Thyroid gland (tissue), 4 donors: ENCODE measurements at regions not wholly inside any gene's neighbourhood (a gene's known extent, or its start where the extent isn't known, plus 50 kb on each side); places are given as distances from the start of the nearest gene placed in this dataset.

Source experiments
- DNase-seq, 2 donors: peaks; one replicate each; pipeline ENCODE4 v3.0.0-alpha.2; 2019
- H3K27ac ChIP-seq, 3 donors: fragments of 200-600 bp; sonication (generic); 1 replicate in 2 of 3; 2 replicates in 1 of 3; pipeline ENCODE4 v1.5.1; 2016 to 2019; ENCODE audit warnings: mild to moderate bottlenecking in 1 of 3, moderate library complexity in 1 of 3
- H3K27me3 ChIP-seq: fragments of 200-600 bp; sonication (generic); one replicate; pipeline ENCODE4 v1.5.1; 2019
- H3K36me3 ChIP-seq, 2 donors: fragments of 200-600 bp; sonication (generic); one replicate each; pipeline ENCODE4 v1.5.1; 2016 to 2019
- H3K4me1 ChIP-seq, 2 donors: fragments of 200-600 bp; sonication (generic); one replicate each; pipeline ENCODE4 v1.5.1; 2017 to 2019
- H3K4me3 ChIP-seq, 3 donors: fragments of 200-600 bp; sonication (generic); replicated peaks in 1 of 3; 1 replicate in 2 of 3; 2 replicates in 1 of 3; pipeline ENCODE4 v1.5.1; 2016; ENCODE audit warnings: mild to moderate bottlenecking in 1 of 3
- H3K9me3 ChIP-seq: fragments of 200-600 bp; sonication (generic); one replicate; pipeline ENCODE4 v1.5.1; 2017
- CTCF ChIP-seq, 6 experiments: fragments of 200-600 bp in 3 of 6; fragments of 450-650 bp in 3 of 6; sonication (generic) in 3 of 6; IDR thresholded peaks; one replicate each; pipeline ENCODE4 v1.5.1; 2016 to 2019; ENCODE audit warnings: antibody characterized with exemption in 6 of 6, mild to moderate bottlenecking in 2 of 6, inconsistent platforms in 1 of 6, moderate library complexity in 1 of 6
- POLR2A ChIP-seq, 2 donors: fragments of 450-650 bp; IDR thresholded peaks; one replicate each; pipeline ENCODE4 v1.6.1; 2017; ENCODE audit warnings: antibody characterized with exemption in 2 of 2, mild to moderate bottlenecking in 2 of 2, moderate library complexity in 1 of 2
- WGBS, 2 donors: methylation state at CpG; one replicate each; pipeline ENCODE4 v1.1.5; 2017; 5-methylcytosine and 5-hydroxymethylcytosine counted together
- intact Hi-C: fragments of 100-400 bp; cut with DNase I; formaldehyde crosslinking; loops from one replicate; pipeline ENCODE4 v1.15.1; 2023

GRCh38 chr9:81526587-81526986 is 162.8 kb downstream of the TLE1 start:
- 81 to 83% methylated on average over 2 of the region's 2 CpGs for WGBS, 2 donors
- no peaks in the 10 kb centered on the region for H3K4me1 ChIP-seq
- no peaks in the 10 kb centered on the region for H3K9me3 ChIP-seq
- H3K36me3 ChIP-seq: no peaks in the 10 kb centered on the region
- intact Hi-C loops: no loop called here
- H3K27ac ChIP-seq: no peak overlapping the region
- DNase-seq: no peak
- TF ChIP-seq CTCF (IDR thresholded peaks at IDR 0.05) (no peak), POLR2A (IDR thresholded peaks at IDR 0.05) (no peak)
- no peaks in the 10 kb centered on the region for H3K27me3 ChIP-seq
- H3K4me3 ChIP-seq: no peak overlapping the region

GRCh38 chr9:81522716-81523551 is 166.4 kb downstream of the TLE1 start:
- 63 to 70% methylated on average over 8 of the region's 8 CpGs for WGBS, 2 donors
- peak; percentile 12 to 22 for DNase-seq
- Histone ChIP-seq H3K4me1 (no peaks in the 10 kb centered on the region), H3K9me3 (no peaks in the 10 kb centered on the region), H3K27me3 (no peaks in the 10 kb centered on the region), H3K4me3 (no peak overlapping the region), H3K27ac (no peak overlapping the region), H3K36me3 (no peaks in the 10 kb centered on the region)
- TF ChIP-seq CTCF (IDR thresholded peaks at IDR 0.05): peak in 5 of 6 experiments; percentile 44 to 76 (median 69)
- TF ChIP-seq POLR2A (IDR thresholded peaks at IDR 0.05): no peak
- intact Hi-C loops: loop anchor here (5.0 kb wide), 1 partner anchor 164 kb away; the partner anchor contains the start of gene TLE1

- WGBS, 2 donors: 64 to 69% methylated on average over 3 of the region's 3 CpGs
These were observed 167.5 kb downstream of the TLE1 start for GRCh38 chr9:81521892-81522291.

GRCh38 chr9:81519816-81520495 is 169.4 kb downstream of the TLE1 start:
- H3K36me3 ChIP-seq: no peaks in the 10 kb centered on the region
- no peaks in the 10 kb centered on the region for H3K27me3 ChIP-seq
- H3K4me3 ChIP-seq: no peak overlapping the region
- intact Hi-C loops: loop anchor here (5.0 to 10.0 kb wide), 2 partner anchors 167 to 1445 kb away; partner anchors contain the start of gene TLE1
- no peak for DNase-seq
- no peaks in the 10 kb centered on the region for H3K9me3 ChIP-seq
- no peak overlapping the region for H3K27ac ChIP-seq
- 92 to 94% methylated on average over 2 of the region's 2 CpGs for WGBS, 2 donors
- no peak for TF ChIP-seq CTCF (IDR thresholded peaks at IDR 0.05)
- no peak for TF ChIP-seq POLR2A (IDR thresholded peaks at IDR 0.05)
- no peaks in the 10 kb centered on the region for H3K4me1 ChIP-seq

More at GRCh38 chr9:81521892-81522291, 167.5 kb downstream of the TLE1 start:
- Histone ChIP-seq H3K9me3 (no peaks in the 10 kb centered on the region), H3K36me3 (no peaks in the 10 kb centered on the region), H3K27me3 (no peaks in the 10 kb centered on the region), H3K4me3 (no peak overlapping the region), H3K4me1 (no peaks in the 10 kb centered on the region), H3K27ac (no peak overlapping the region)
- no peak for DNase-seq
- TF ChIP-seq POLR2A (IDR thresholded peaks at IDR 0.05) (no peak), CTCF (IDR thresholded peaks at IDR 0.05) (no peak)
- intact Hi-C loops: loop anchor here (5.0 kb wide), 1 partner anchor 165 kb away; the partner anchor contains the start of gene TLE1

- Histone ChIP-seq H3K27me3 (no peaks in the 10 kb centered on the region), H3K4me3 (no peak overlapping the region), H3K9me3 (no peaks in the 10 kb centered on the region), H3K4me1 (no peaks in the 10 kb centered on the region), H3K27ac (no peak overlapping the region), H3K36me3 (no peaks in the 10 kb centered on the region)
- 71 to 79% methylated on average over 2 of the region's 2 CpGs for WGBS, 2 donors
- intact Hi-C loops: loop anchor here (10.0 kb wide), 1 partner anchor 1447 kb away; no protein-coding TSS in a partner anchor
- TF ChIP-seq POLR2A (IDR thresholded peaks at IDR 0.05) (no peak), CTCF (IDR thresholded peaks at IDR 0.05) (no peak)
- no peak for DNase-seq
These were observed 171.4 kb downstream of the TLE1 start for GRCh38 chr9:81517954-81518353.
